HEK293T (cell line): ENCODE measurements at regions not wholly inside any gene's neighbourhood (a gene's known extent, or its start where the extent isn't known, plus 50 kb on each side); places are given as distances from the start of the nearest gene placed in this dataset.

Source experiments
- CTCF ChIA-PET: fragments of 350-600 bp; formaldehyde crosslinking; extraction: SDS; loops from one replicate; lab custom pipeline; 2021; ENCODE audit warnings: antibody characterized with exemption, inconsistent platforms; lab: Yijun Ruan, JAX
- POLR2A ChIA-PET: fragments of 350-600 bp; formaldehyde crosslinking; extraction: SDS; loops from one replicate; lab custom pipeline; 2020; ENCODE audit warnings: antibody characterized with exemption, inconsistent platforms; lab: Yijun Ruan, JAX
- DNase-seq: peaks from one replicate; pipeline ENCODE4 v3.0.0; 2012; ENCODE audit warnings: mixed read lengths; ENCODE audit errors: extremely low spot score
- ARNT ChIP-seq: fragments of 450-650 bp; IDR thresholded peaks from 2 replicates; pipeline ENCODE4 v1.6.1; 2017; ENCODE audit warnings: mild to moderate bottlenecking
- BHLHE40 ChIP-seq: fragments of 450-650 bp; IDR thresholded peaks from 2 replicates; pipeline ENCODE4 v1.6.1; 2016; ENCODE audit warnings: mild to moderate bottlenecking, moderate library complexity, borderline replicate concordance
- CTBP1 ChIP-seq: fragments of 450-650 bp; IDR thresholded peaks from 2 replicates; pipeline ENCODE4 v1.6.1; 2016; ENCODE audit warnings: borderline replicate concordance
- ELF4 ChIP-seq: fragments of 450-650 bp; IDR thresholded peaks from 2 replicates; pipeline ENCODE4 v1.6.1; 2017; ENCODE audit warnings: antibody characterized with exemption
- FOXA1 ChIP-seq: fragments of 450-650 bp; IDR thresholded peaks from 2 replicates; pipeline ENCODE4 v1.6.1; 2016; ENCODE audit warnings: mild to moderate bottlenecking
- FOXK2 ChIP-seq: fragments of 450-650 bp; IDR thresholded peaks from 2 replicates; pipeline ENCODE4 v1.6.1; 2016; ENCODE audit warnings: mild to moderate bottlenecking
- FOXM1 ChIP-seq: fragments of 450-650 bp; IDR thresholded peaks from 2 replicates; pipeline ENCODE4 v1.6.1; 2017; ENCODE audit warnings: mild to moderate bottlenecking, borderline replicate concordance
- HDGF ChIP-seq: fragments of 450-650 bp; IDR thresholded peaks from 2 replicates; pipeline ENCODE4 v1.6.1; 2017; ENCODE audit warnings: antibody characterized with exemption, borderline replicate concordance
- L3MBTL2 ChIP-seq: fragments of 450-650 bp; conservative IDR thresholded peaks from 2 replicates; pipeline ENCODE4 v1.6.1; 2016; ENCODE audit warnings: mild to moderate bottlenecking
- LEF1 ChIP-seq: fragments of 450-650 bp; IDR thresholded peaks from 2 replicates; pipeline ENCODE4 v1.6.1; 2017; ENCODE audit warnings: mild to moderate bottlenecking, borderline replicate concordance
- NFRKB ChIP-seq: fragments of 450-650 bp; IDR thresholded peaks from 2 replicates; pipeline ENCODE4 v1.6.1; 2016; ENCODE audit warnings: mild to moderate bottlenecking, moderate library complexity
- PKNOX1 ChIP-seq: fragments of 450-650 bp; IDR thresholded peaks from 2 replicates; pipeline ENCODE4 v1.6.1; 2016
- SP1 ChIP-seq: fragments of 450-650 bp; IDR thresholded peaks from 2 replicates; pipeline ENCODE4 v1.6.1; 2017
- SUZ12 ChIP-seq: fragments of 450-650 bp; IDR thresholded peaks from 2 replicates; pipeline ENCODE4 v1.6.1; 2016; ENCODE audit warnings: mild to moderate bottlenecking
- TARDBP ChIP-seq: fragments of 450-650 bp; IDR thresholded peaks from 2 replicates; pipeline ENCODE4 v1.6.1; 2016
- ZNF384 ChIP-seq: fragments of 450-650 bp; IDR thresholded peaks from 2 replicates; pipeline ENCODE4 v1.6.1; 2016

- ChIA-PET POLR2A (interaction anchor here (1.3 kb wide), 1 partner anchor 10 kb away, joined by 4 read pairs; no protein-coding TSS in a partner anchor), CTCF (no interaction called here)
- no peak for DNase-seq
- TF ChIP-seq NFRKB (no peak), CTBP1 (no peak), ELF4 (no peak), FOXM1 (no peak), PKNOX1 (no peak), SP1 (no peak), ARNT (no peak), BHLHE40 (no peak), SUZ12 (no peak), TARDBP (no peak)
Observed at GRCh38 chr2:120486441-120486840, 140.5 kb downstream of the INHBB start.

- TF ChIP-seq ARNT (no peak), FOXM1 (no peak), CTBP1 (no peak), FOXK2 (no peak), L3MBTL2 (no peak), SUZ12 (no peak), HDGF (no peak), ZNF384 (no peak), ELF4 (no peak), NFRKB (no peak), PKNOX1 (no peak)
- POLR2A ChIA-PET: no interaction called here
- CTCF ChIA-PET: no interaction called here
- peak; percentile 17 for DNase-seq
Observed at GRCh38 chr2:120486946-120487345, 141.0 kb downstream of the INHBB start.

- DNase-seq: no peak
- TF ChIP-seq BHLHE40 (no peak), ELF4 (no peak), ARNT (no peak), FOXK2 (no peak), PKNOX1 (no peak), TARDBP (no peak), FOXA1 (no peak), SUZ12 (no peak), LEF1 (no peak), NFRKB (no peak), ZNF384 (no peak), HDGF (no peak), L3MBTL2 (no peak), FOXM1 (no peak), SP1 (no peak), CTBP1 (no peak)
- ChIA-PET POLR2A (no interaction called here), CTCF (no interaction called here)
Observed at GRCh38 chr2:120488531-120488930, 142.6 kb downstream of the INHBB start.

GRCh38 chr2:120489023-120489422 lies 143.1 kb downstream of the INHBB start:
- no peak for DNase-seq
- TF ChIP-seq ARNT: no peak
- no peak for TF ChIP-seq FOXK2
- no peak for TF ChIP-seq BHLHE40
- no peak for TF ChIP-seq FOXM1
- no peak for TF ChIP-seq CTBP1
- no peak for TF ChIP-seq PKNOX1
- no peak for TF ChIP-seq TARDBP
- no peak for TF ChIP-seq ELF4
- no peak for TF ChIP-seq SUZ12
- TF ChIP-seq LEF1: no peak
- TF ChIP-seq HDGF: no peak
- no peak for TF ChIP-seq L3MBTL2
- TF ChIP-seq ZNF384: no peak
- CTCF ChIA-PET: no interaction called here
- POLR2A ChIA-PET: no interaction called here

- POLR2A ChIA-PET: no interaction called here
- no peak for DNase-seq
- no peak for TF ChIP-seq ELF4
- TF ChIP-seq HDGF: no peak
- no peak for TF ChIP-seq ARNT
- TF ChIP-seq ZNF384: no peak
- TF ChIP-seq FOXM1: no peak
- TF ChIP-seq FOXK2: no peak
- TF ChIP-seq BHLHE40: no peak
- TF ChIP-seq FOXA1: no peak
- no peak for TF ChIP-seq SP1
- TF ChIP-seq LEF1: no peak
- TF ChIP-seq PKNOX1: no peak
- TF ChIP-seq CTBP1: no peak
- TF ChIP-seq NFRKB: no peak
- no peak for TF ChIP-seq TARDBP
- CTCF ChIA-PET: no interaction called here
Observed at GRCh38 chr2:120490091-120490798, 144.3 kb downstream of the INHBB start.
